AG09319 (cell line): ENCODE measurements at regions not wholly inside any gene's neighbourhood (a gene's known extent, or its start where the extent isn't known, plus 50 kb on each side); places are given as distances from the start of the nearest gene placed in this dataset.

Experiments used
- DNase-seq: peaks from one replicate; pipeline ENCODE4 v3.0.0-alpha.2; 2010; ENCODE audit warnings: low read depth; ENCODE audit errors: extremely low read depth
- CTCF ChIP-seq: IDR thresholded peaks from 2 replicates; pipeline ENCODE4 v1.5.1; 2011; ENCODE audit warnings: low read depth, mild to moderate bottlenecking, inconsistent platforms, low read length, moderate library complexity

GRCh38 chr4:62328526-62328925, 1128.4 kb downstream of the ADGRL3 start:
- DNase-seq: no peak

GRCh38 chr4:62327612-62328297, 1127.6 kb downstream of the ADGRL3 start:
- no peak for DNase-seq
- TF ChIP-seq CTCF: no peak

More at GRCh38 chr4:62328526-62328925, 1128.4 kb downstream of the ADGRL3 start:
- no peak for TF ChIP-seq CTCF

- no peak for TF ChIP-seq CTCF
- no peak for DNase-seq
These were observed 1124.1 kb downstream of the ADGRL3 start for GRCh38 chr4:62324215-62324614.

GRCh38 chr4:62320612-62321011, 1120.5 kb downstream of the ADGRL3 start:
- TF ChIP-seq CTCF: no peak
- DNase-seq: no peak

- TF ChIP-seq CTCF: no peak
- DNase-seq: no peak
These were observed 1102.6 kb downstream of the ADGRL3 start for GRCh38 chr4:62302710-62303109.

GRCh38 chr4:62301500-62301899, 1101.4 kb downstream of the ADGRL3 start:
- DNase-seq: no peak
- TF ChIP-seq CTCF: no peak

GRCh38 chr4:62293551-62293950, 1093.4 kb downstream of the ADGRL3 start:
- DNase-seq: no peak
- no peak for TF ChIP-seq CTCF
